ENCODE measurements at regions not wholly inside any gene's neighbourhood (a gene's known extent, or its start where the extent isn't known, plus 50 kb on each side); places are given as distances from the start of the nearest gene placed in this dataset.

DNA sequence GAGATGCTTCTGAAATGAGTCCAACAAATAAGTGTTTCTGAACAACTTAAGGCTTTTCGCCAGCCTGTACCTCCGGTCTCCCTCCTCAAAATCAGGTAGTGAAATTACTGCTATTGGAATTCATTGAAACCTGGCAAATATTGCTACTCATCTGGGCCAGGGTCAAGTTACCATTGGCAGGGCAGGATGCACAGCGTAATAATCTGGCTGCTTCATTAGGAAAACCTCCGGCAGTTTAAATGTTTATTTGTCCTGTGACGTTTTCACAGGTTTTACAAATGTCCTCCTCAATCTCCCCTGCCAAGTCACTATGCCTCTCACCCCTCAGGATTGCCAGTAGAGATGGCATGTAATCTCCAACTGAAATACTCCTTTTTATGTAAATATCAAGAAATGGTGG, 92.6 kb upstream of the KDR start:
- no peak overlapping the region for H3K9ac ChIP-seq (ENCODE audit: control insufficient read depth, extremely low read depth, insufficient read depth, low read length)

GRCh38 chr4:55237839-55238238, 108.2 kb upstream of the SRD5A3 start:
- Histone ChIP-seq H3K36me3 (ENCODE audit: control insufficient read depth in 2 of 2, extremely low read depth in 1 of 2, insufficient read depth in 2 of 2, low read length in 2 of 2) (no peaks in the 10 kb centered on the region), H4K20me1 (ENCODE audit: control insufficient read depth, extremely low read depth, insufficient read depth, low read length) (no peaks in the 10 kb centered on the region), H3K4me1 (ENCODE audit: control insufficient read depth, extremely low read depth, insufficient read depth, low read length) (no peaks in the 10 kb centered on the region), H3K79me2 (ENCODE audit: control insufficient read depth, insufficient read depth, low read length) (no peaks in the 10 kb centered on the region), H3K4me2 (ENCODE audit: control insufficient read depth, extremely low read depth, insufficient read depth, low read depth, low read length) (no peak overlapping the region), H2AFZ (ENCODE audit: control insufficient read depth, low read length) (no peak overlapping the region), H3K9me1 (ENCODE audit: control insufficient read depth, extremely low read depth, insufficient read depth, low read length) (no peaks in the 10 kb centered on the region), H3K4me3 (ENCODE audit: control insufficient read depth in 2 of 3, extremely low read depth in 1 of 3, insufficient read depth in 2 of 3, low read depth in 1 of 3, low read length in 3 of 3) (no peak overlapping the region), H3K27ac (ENCODE audit: control insufficient read depth, insufficient read depth, low read length) (no peak overlapping the region), H3K27me3 (ENCODE audit: control insufficient read depth, extremely low read depth, insufficient read depth, low read length) (no peaks in the 10 kb centered on the region), H3K9ac (ENCODE audit: control insufficient read depth, extremely low read depth, insufficient read depth, low read length) (no peak overlapping the region), H3K9me3 (ENCODE audit: control insufficient read depth, low read depth, low read length) (no peaks in the 10 kb centered on the region)
- TF ChIP-seq, protein P1, sequence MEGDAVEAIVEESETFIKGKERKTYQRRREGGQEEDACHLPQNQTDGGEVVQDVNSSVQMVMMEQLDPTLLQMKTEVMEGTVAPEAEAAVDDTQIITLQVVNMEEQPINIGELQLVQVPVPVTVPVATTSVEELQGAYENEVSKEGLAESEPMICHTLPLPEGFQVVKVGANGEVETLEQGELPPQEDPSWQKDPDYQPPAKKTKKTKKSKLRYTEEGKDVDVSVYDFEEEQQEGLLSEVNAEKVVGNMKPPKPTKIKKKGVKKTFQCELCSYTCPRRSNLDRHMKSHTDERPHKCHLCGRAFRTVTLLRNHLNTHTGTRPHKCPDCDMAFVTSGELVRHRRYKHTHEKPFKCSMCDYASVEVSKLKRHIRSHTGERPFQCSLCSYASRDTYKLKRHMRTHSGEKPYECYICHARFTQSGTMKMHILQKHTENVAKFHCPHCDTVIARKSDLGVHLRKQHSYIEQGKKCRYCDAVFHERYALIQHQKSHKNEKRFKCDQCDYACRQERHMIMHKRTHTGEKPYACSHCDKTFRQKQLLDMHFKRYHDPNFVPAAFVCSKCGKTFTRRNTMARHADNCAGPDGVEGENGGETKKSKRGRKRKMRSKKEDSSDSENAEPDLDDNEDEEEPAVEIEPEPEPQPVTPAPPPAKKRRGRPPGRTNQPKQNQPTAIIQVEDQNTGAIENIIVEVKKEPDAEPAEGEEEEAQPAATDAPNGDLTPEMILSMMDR (optimal IDR thresholded peaks at IDR 0.05 in 1 of 3, IDR thresholded peaks at IDR 0.05 in 1 of 3, conservative IDR thresholded peaks at IDR 0.05 in 1 of 3; ENCODE audit: extremely low read depth in 1 of 3, insufficient read depth in 2 of 3, low read length in 3 of 3), result no peak
- TF ChIP-seq EZH2 (IDR thresholded peaks at IDR 0.05; ENCODE audit: low read length), result no peak
- dilution Hi-C loops (cut with MboI; ENCODE audit: extremely low pct_ligation_motif_present, low sequenced_read_pairs), result no loop called here
- FAIRE-seq (no peak), DNase-seq (ENCODE audit: low read depth, low spot score) (no peak)

More for the DNA sequence above, 92.6 kb upstream of the KDR start:
- H3K79me2 ChIP-seq (ENCODE audit: control insufficient read depth, insufficient read depth, low read length), result no peaks in the 10 kb centered on the region
- peaks cover 3% of the 10 kb centered on the region for H3K4me1 ChIP-seq (ENCODE audit: control insufficient read depth, extremely low read depth, insufficient read depth, low read length)
- TF ChIP-seq, protein P1 (optimal IDR thresholded peaks at IDR 0.05 in 1 of 3, IDR thresholded peaks at IDR 0.05 in 1 of 3, conservative IDR thresholded peaks at IDR 0.05 in 1 of 3; ENCODE audit: extremely low read depth in 1 of 3, insufficient read depth in 2 of 3, low read length in 3 of 3), result no peak
- no peak for TF ChIP-seq EZH2 (IDR thresholded peaks at IDR 0.05; ENCODE audit: low read length)
- no peak overlapping the region for H3K4me2 ChIP-seq (ENCODE audit: control insufficient read depth, extremely low read depth, insufficient read depth, low read depth, low read length)
- H3K4me3 ChIP-seq (ENCODE audit: control insufficient read depth in 2 of 3, extremely low read depth in 1 of 3, insufficient read depth in 2 of 3, low read depth in 1 of 3, low read length in 3 of 3), result no peak overlapping the region
- dilution Hi-C loops (cut with MboI; ENCODE audit: extremely low pct_ligation_motif_present, low sequenced_read_pairs), result no loop called here
- FAIRE-seq (no peak), DNase-seq (ENCODE audit: low read depth, low spot score) (no peak)
- no peaks in the 10 kb centered on the region for H3K9me1 ChIP-seq (ENCODE audit: control insufficient read depth, extremely low read depth, insufficient read depth, low read length)
- H3K27ac ChIP-seq (ENCODE audit: control insufficient read depth, insufficient read depth, low read length), result no peak overlapping the region
- no peaks in the 10 kb centered on the region for H3K27me3 ChIP-seq (ENCODE audit: control insufficient read depth, extremely low read depth, insufficient read depth, low read length)
- no peaks in the 10 kb centered on the region for H3K36me3 ChIP-seq (ENCODE audit: control insufficient read depth in 2 of 2, extremely low read depth in 1 of 2, insufficient read depth in 2 of 2, low read length in 2 of 2)
- H4K20me1 ChIP-seq (ENCODE audit: control insufficient read depth, extremely low read depth, insufficient read depth, low read length), result no peaks in the 10 kb centered on the region
- H2AFZ ChIP-seq (ENCODE audit: control insufficient read depth, low read length), result no peak overlapping the region
- H3K9me3 ChIP-seq (ENCODE audit: control insufficient read depth, low read depth, low read length), result no peaks in the 10 kb centered on the region

All from keratinocyte (primary cell).